H1 (cell line): ENCODE measurements at regions not wholly inside any gene's neighbourhood (a gene's known extent, or its start where the extent isn't known, plus 50 kb on each side); places are given as distances from the start of the nearest gene placed in this dataset.
A peak's percentile ranks its signal among the peaks of the same experiment; 100 is the strongest.

ENCODE experiments used
- CTCF ChIA-PET: fragments of 300-600 bp; sonication (Branson Sonifier 250); formaldehyde crosslinking; loops from one replicate; lab custom pipeline; 2021; ENCODE audit not compliant: partially characterized antibody; lab: Charles Lee
- POLR2A ChIA-PET: fragments of 300-600 bp; sonication (Branson Sonifier 250); formaldehyde crosslinking; loops from one replicate; lab custom pipeline; 2021; ENCODE audit warnings: inconsistent platforms; ENCODE audit not compliant: partially characterized antibody; lab: Charles Lee
- DNase-seq, 2 experiments: peaks; one replicate each; pipeline versions ENCODE4 v3.0.0 to v3.0.0-alpha.2; 2010 to 2022; ENCODE audit warnings: low spot score in 2 of 2, low read depth in 1 of 2, mixed read lengths in 1 of 2
- FAIRE-seq: peaks from 2 replicates; lab custom pipeline; 2011; peaks lifted over from hg19 to GRCh38; lab: Jason Lieb, UNC
- H2AFZ ChIP-seq: 2 replicates; pipeline ENCODE4 v1.8.1; 2012; ENCODE audit warnings: low read length, inconsistent platforms
- H2AK5ac ChIP-seq: 2 replicates; pipeline ENCODE4 v1.6.1; 2013; ENCODE audit warnings: low read depth, low read length
- H2BK120ac ChIP-seq: replicated peaks from 2 replicates; pipeline ENCODE3; 2013; ENCODE audit warnings: low read depth, low read length, inconsistent platforms
- H2BK12ac ChIP-seq: 2 replicates; pipeline ENCODE4 v1.6.1; 2013; ENCODE audit warnings: low read depth, low read length
- H2BK15ac ChIP-seq: 2 replicates; pipeline ENCODE4 v1.6.1; 2013; ENCODE audit warnings: low read length
- H2BK20ac ChIP-seq: 2 replicates; pipeline ENCODE4 v1.6.1; 2013; ENCODE audit warnings: low read length
- H2BK5ac ChIP-seq: 2 replicates; pipeline ENCODE4 v1.6.1; 2013; ENCODE audit warnings: low read depth, low read length
- H3K14ac ChIP-seq: 2 replicates; pipeline ENCODE4 v1.6.1; 2013; ENCODE audit warnings: inconsistent platforms; ENCODE audit not compliant: insufficient read length
- H3K18ac ChIP-seq: 2 replicates; pipeline ENCODE4 v1.6.1; 2013; ENCODE audit warnings: low read length; ENCODE audit errors: extremely low read depth
- H3K23ac ChIP-seq: 2 replicates; pipeline ENCODE4 v1.6.1; 2013; ENCODE audit warnings: inconsistent platforms; ENCODE audit not compliant: insufficient read length
- H3K23me2 ChIP-seq: 2 replicates; pipeline ENCODE4 v1.6.1; 2013; ENCODE audit warnings: low read depth, low read length
- H3K27ac ChIP-seq: 2 replicates; pipeline ENCODE4 v1.6.1; 2011; ENCODE audit warnings: low read depth, low read length, inconsistent platforms
- H3K27me3 ChIP-seq, 4 experiments: replicated peaks in 1 of 4; 1 replicate in 1 of 4; 2 replicates in 3 of 4; pipeline versions ENCODE4 v1.6.1 to v1.8.1; 2011 to 2013; ENCODE audit warnings: low read length in 3 of 4, mild to moderate bottlenecking in 3 of 4, inconsistent platforms in 2 of 4, mixed read lengths in 2 of 4, moderate library complexity in 1 of 4; ENCODE audit not compliant: control insufficient read depth in 3 of 4, insufficient read depth in 3 of 4; ENCODE audit errors: extremely low read depth in 1 of 4
- H3K36me3 ChIP-seq, 4 experiments: 2 replicates each; pipeline versions ENCODE4 v1.6.1 to v1.8.1; 2011 to 2013; ENCODE audit warnings: mild to moderate bottlenecking in 4 of 4, low read length in 3 of 4, moderate library complexity in 2 of 4, control low read depth in 1 of 4, inconsistent platforms in 1 of 4; ENCODE audit not compliant: insufficient read depth in 4 of 4, control insufficient read depth in 2 of 4
- H3K4ac ChIP-seq: replicated peaks from 2 replicates; pipeline ENCODE3; 2013; ENCODE audit warnings: low read length, low read depth, mixed read lengths, inconsistent platforms; ENCODE audit not compliant: insufficient read length
- H3K4me1 ChIP-seq, 4 experiments: replicated peaks in 1 of 4; 1 replicate in 1 of 4; 2 replicates in 3 of 4; pipeline versions ENCODE4 v1.6.1 to v1.8.1; 2011 to 2013; ENCODE audit warnings: low read length in 3 of 4, inconsistent platforms in 2 of 4, mixed read lengths in 1 of 4; ENCODE audit not compliant: insufficient read depth in 4 of 4, control insufficient read depth in 3 of 4
- H3K4me2 ChIP-seq, 2 experiments: 2 replicates each; pipeline versions ENCODE4 v1.6.1 to v1.8.1; 2011 to 2013; ENCODE audit warnings: low read depth in 2 of 2, low read length in 2 of 2, control low read depth in 1 of 2, inconsistent platforms in 1 of 2, mild to moderate bottlenecking in 1 of 2; ENCODE audit not compliant: insufficient read depth in 1 of 2
- H3K4me3 ChIP-seq, 4 experiments: fragments of 200-600, 300-600 bp in 1 of 4; sonication (generic), shearing (Covaris generic), sonication (Bioruptor Twin) in 1 of 4; 2 replicates each; pipeline versions ENCODE4 v1.5.1 to v1.8.1; 2011 to 2016; ENCODE audit warnings: low read length in 4 of 4, low read depth in 3 of 4, control low read depth in 2 of 4, inconsistent platforms in 2 of 4, mild to moderate bottlenecking in 2 of 4, mixed read lengths in 1 of 4, moderate library complexity in 1 of 4; ENCODE audit not compliant: insufficient read depth in 2 of 4; ENCODE audit errors: extremely low read depth in 1 of 4
- H3K56ac ChIP-seq: replicated peaks from 2 replicates; pipeline ENCODE3; 2013; ENCODE audit warnings: low read depth, mild to moderate bottlenecking, mixed read lengths, low read length, inconsistent platforms; ENCODE audit not compliant: insufficient read length
- H3K79me1 ChIP-seq: 2 replicates; pipeline ENCODE4 v1.6.1; 2013; ENCODE audit warnings: low read depth, low read length, control low read depth
- H3K79me2 ChIP-seq, 2 experiments: 2 replicates each; pipeline versions ENCODE4 v1.6.1 to v1.8.1; 2012 to 2013; ENCODE audit warnings: low read length in 2 of 2, mild to moderate bottlenecking in 2 of 2, inconsistent platforms in 1 of 2; ENCODE audit not compliant: insufficient read depth in 2 of 2, control insufficient read depth in 1 of 2
- H3K9ac ChIP-seq, 4 experiments: replicated peaks in 1 of 4; 1 replicate in 1 of 4; 2 replicates in 3 of 4; pipeline versions ENCODE4 v1.6.1 to v1.8.1; 2011 to 2013; ENCODE audit warnings: low read depth in 3 of 4, low read length in 3 of 4, control low read depth in 2 of 4, mild to moderate bottlenecking in 2 of 4, moderate library complexity in 2 of 4, inconsistent platforms in 1 of 4; ENCODE audit errors: extremely low read depth in 1 of 4
- H3K9me3 ChIP-seq, 2 experiments: 2 replicates each; pipeline versions ENCODE4 v1.6.1 to v1.8.1; 2012 to 2013; ENCODE audit warnings: mild to moderate bottlenecking in 2 of 2, moderate library complexity in 2 of 2, control low read depth in 1 of 2, inconsistent platforms in 1 of 2, low read depth in 1 of 2, low read length in 1 of 2, mixed read lengths in 1 of 2; ENCODE audit not compliant: insufficient read depth in 2 of 2
- H4K20me1 ChIP-seq, 2 experiments: replicated peaks in 1 of 2; 2 replicates each; pipeline versions ENCODE3 to v1.8.1; 2011 to 2013; ENCODE audit warnings: inconsistent platforms in 2 of 2, low read length in 2 of 2, mild to moderate bottlenecking in 1 of 2; ENCODE audit not compliant: insufficient read depth in 2 of 2, control insufficient read depth in 1 of 2
- H4K5ac ChIP-seq: 2 replicates; pipeline ENCODE4 v1.6.1; 2013; ENCODE audit warnings: low read length, low read depth, mixed read lengths, inconsistent platforms; ENCODE audit not compliant: insufficient read length
- H4K8ac ChIP-seq: 2 replicates; pipeline ENCODE4 v1.8.0; 2013; ENCODE audit warnings: mild to moderate bottlenecking, moderate library complexity, low read length, inconsistent platforms; ENCODE audit not compliant: insufficient read depth; ENCODE audit errors: extremely low read depth
- H4K91ac ChIP-seq: replicated peaks from 2 replicates; pipeline ENCODE3; 2013; ENCODE audit warnings: low read length, mixed read lengths, inconsistent platforms; ENCODE audit not compliant: insufficient read length
- NRF1 ChIP-seq: IDR thresholded peaks from 2 replicates; pipeline ENCODE4 v1.6.1; 2011; ENCODE audit warnings: mild to moderate bottlenecking, low read depth, low read length, improper control_type of control experiment
- RAD21 ChIP-seq, 2 experiments: IDR thresholded peaks in 1 of 2; conservative IDR thresholded peaks in 1 of 2; 2 replicates each; pipeline ENCODE4 v1.6.1; 2011; ENCODE audit warnings: low read depth in 2 of 2, low read length in 2 of 2, improper control_type of control experiment in 1 of 2, inconsistent platforms in 1 of 2, mild to moderate bottlenecking in 1 of 2, moderate library complexity in 1 of 2
- SIRT6 ChIP-seq: IDR thresholded peaks from one replicate; pipeline ENCODE4 v1.7.1; 2012; ENCODE audit warnings: low read length, inconsistent platforms
- SUZ12 ChIP-seq: fragments of 200-600 bp; sonication (generic); IDR thresholded peaks from 2 replicates; pipeline ENCODE4 v1.6.1; 2012; ENCODE audit warnings: mild to moderate bottlenecking, inconsistent platforms, low read length, moderate library complexity, mixed read lengths
- YY1 ChIP-seq: IDR thresholded peaks from 2 replicates; pipeline ENCODE4 v1.6.1; 2011; ENCODE audit warnings: low read depth, mild to moderate bottlenecking, low read length
- WGBS, 2 experiments: shearing (Covaris generic) in 1 of 2; methylation state at CpG; one replicate each; pipeline versions ENCODE4 v1.1.6 to v1.1.7; 2013 to 2015; ENCODE audit warnings: low lambda C conversion rate in 2 of 2, mixed read lengths in 2 of 2, inconsistent platforms in 1 of 2, low coverage in 1 of 2, missing lambda C conversion rate in 1 of 2; ENCODE audit not compliant: insufficient replicate concordance in 2 of 2, insufficient coverage in 1 of 2, insufficient read length in 1 of 2; ENCODE audit errors: extremely low coverage in 1 of 2, missing lambda C conversion rate in 1 of 2; 5-methylcytosine and 5-hydroxymethylcytosine counted together
- TF ChIP-seq, protein P1 (sequence below): IDR thresholded peaks from 2 replicates; pipeline ENCODE4 v1.6.1; 2012; ENCODE audit warnings: inconsistent platforms
- TF ChIP-seq, protein P2 (sequence below): IDR thresholded peaks from 2 replicates; pipeline ENCODE4 v1.6.1; 2011; ENCODE audit warnings: low read length, improper control_type of control experiment

DNA sequence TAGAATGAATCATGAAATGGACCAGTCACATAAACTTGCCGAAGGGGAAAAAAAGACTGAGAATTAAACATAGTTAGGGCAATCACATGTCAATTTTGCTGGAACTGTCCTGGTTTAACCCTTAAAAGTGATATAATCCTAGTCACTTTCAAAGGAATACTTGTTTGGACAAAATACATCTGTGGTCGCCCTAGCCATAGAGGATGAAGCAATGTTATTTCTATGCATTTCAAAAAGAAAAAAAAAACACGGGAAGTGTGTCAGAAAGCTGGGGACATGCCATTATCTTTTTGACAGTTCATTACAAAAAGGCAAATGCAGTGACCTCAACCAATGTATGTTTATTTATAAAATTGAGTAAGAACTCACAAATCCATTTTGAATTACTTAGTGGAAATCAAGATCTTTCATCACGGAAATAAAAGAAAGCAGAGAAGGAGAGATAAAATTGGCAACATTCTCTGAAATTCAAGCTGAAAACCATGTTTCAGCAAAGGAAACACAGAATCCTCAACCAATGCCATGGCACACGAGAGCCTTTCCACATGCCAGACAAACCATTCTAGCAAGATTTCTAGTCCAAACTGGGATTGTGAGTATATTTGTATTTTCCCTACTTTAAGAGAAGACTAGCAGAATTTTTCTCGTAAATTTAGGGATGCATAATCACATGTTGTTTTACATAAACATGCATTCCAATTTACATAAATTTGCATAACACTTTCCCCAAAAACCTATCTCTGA lies 854.3 kb upstream of the ACVR2A start:
- no peak overlapping the region for H3K4me3 ChIP-seq
- H2BK12ac ChIP-seq = no peak overlapping the region
- no peak overlapping the region for H3K9ac ChIP-seq
- no peak overlapping the region for H4K91ac ChIP-seq
- no peaks in the 10 kb centered on the region for H3K79me2 ChIP-seq
- H3K18ac ChIP-seq = no peak overlapping the region
- H3K23me2 ChIP-seq = no peaks in the 10 kb centered on the region
- H2BK120ac ChIP-seq = no peak overlapping the region
- H3K4me2 ChIP-seq = no peak overlapping the region
- TF ChIP-seq SUZ12 = no peak
- TF ChIP-seq, protein P1, sequence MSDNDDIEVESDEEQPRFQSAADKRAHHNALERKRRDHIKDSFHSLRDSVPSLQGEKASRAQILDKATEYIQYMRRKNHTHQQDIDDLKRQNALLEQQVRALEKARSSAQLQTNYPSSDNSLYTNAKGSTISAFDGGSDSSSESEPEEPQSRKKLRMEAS = 0 out of 2 replicates have a peak, but pooled peaks have one; percentile 20
- no peak for TF ChIP-seq NRF1
- no peak for TF ChIP-seq SIRT6
- TF ChIP-seq YY1 = no peak
- TF ChIP-seq, protein P2, sequence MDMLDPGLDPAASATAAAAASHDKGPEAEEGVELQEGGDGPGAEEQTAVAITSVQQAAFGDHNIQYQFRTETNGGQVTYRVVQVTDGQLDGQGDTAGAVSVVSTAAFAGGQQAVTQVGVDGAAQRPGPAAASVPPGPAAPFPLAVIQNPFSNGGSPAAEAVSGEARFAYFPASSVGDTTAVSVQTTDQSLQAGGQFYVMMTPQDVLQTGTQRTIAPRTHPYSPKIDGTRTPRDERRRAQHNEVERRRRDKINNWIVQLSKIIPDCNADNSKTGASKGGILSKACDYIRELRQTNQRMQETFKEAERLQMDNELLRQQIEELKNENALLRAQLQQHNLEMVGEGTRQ = no peak
- TF ChIP-seq RAD21 (IDR thresholded peaks at IDR 0.05 in 1 of 2, conservative IDR thresholded peaks at IDR 0.05 in 1 of 2; ENCODE audit: low read depth in 2 of 2, low read length in 2 of 2) = no peak
- H3K27ac ChIP-seq = no peak overlapping the region
- no peaks in the 10 kb centered on the region for H3K4me1 ChIP-seq
- H4K5ac ChIP-seq = no peak overlapping the region
- H2AK5ac ChIP-seq = no peak overlapping the region
- FAIRE-seq = no peak
- H3K27me3 ChIP-seq = no peaks in the 10 kb centered on the region
- no peaks in the 10 kb centered on the region for H3K79me1 ChIP-seq
- H3K9me3 ChIP-seq = no peaks in the 10 kb centered on the region; a peak in 1 of 4 replicates
- CTCF ChIA-PET = no interaction called here
- no peak overlapping the region for H4K8ac ChIP-seq
- no peak overlapping the region for H3K4ac ChIP-seq
- H2BK20ac ChIP-seq = no peak overlapping the region
- H3K56ac ChIP-seq = no peak overlapping the region
- no peak overlapping the region for H3K23ac ChIP-seq
- H3K14ac ChIP-seq = no peak overlapping the region
- H2BK15ac ChIP-seq = no peak overlapping the region
- H2AFZ ChIP-seq = no peak overlapping the region
- POLR2A ChIA-PET = no interaction called here
- WGBS, 2 experiments = 83% methylated on average over 6 of the region's 6 CpGs; no CpG with 5 or more reads in 1 of the 2 experiments
- DNase-seq = no peak
- H4K20me1 ChIP-seq = no peaks in the 10 kb centered on the region
- no peaks in the 10 kb centered on the region for H3K36me3 ChIP-seq
- no peak overlapping the region for H2BK5ac ChIP-seq
